ENCODE measurements at regions not wholly inside any gene's neighbourhood (a gene's known extent, or its start where the extent isn't known, plus 50 kb on each side); places are given as distances from the start of the nearest gene placed in this dataset.

DNA sequence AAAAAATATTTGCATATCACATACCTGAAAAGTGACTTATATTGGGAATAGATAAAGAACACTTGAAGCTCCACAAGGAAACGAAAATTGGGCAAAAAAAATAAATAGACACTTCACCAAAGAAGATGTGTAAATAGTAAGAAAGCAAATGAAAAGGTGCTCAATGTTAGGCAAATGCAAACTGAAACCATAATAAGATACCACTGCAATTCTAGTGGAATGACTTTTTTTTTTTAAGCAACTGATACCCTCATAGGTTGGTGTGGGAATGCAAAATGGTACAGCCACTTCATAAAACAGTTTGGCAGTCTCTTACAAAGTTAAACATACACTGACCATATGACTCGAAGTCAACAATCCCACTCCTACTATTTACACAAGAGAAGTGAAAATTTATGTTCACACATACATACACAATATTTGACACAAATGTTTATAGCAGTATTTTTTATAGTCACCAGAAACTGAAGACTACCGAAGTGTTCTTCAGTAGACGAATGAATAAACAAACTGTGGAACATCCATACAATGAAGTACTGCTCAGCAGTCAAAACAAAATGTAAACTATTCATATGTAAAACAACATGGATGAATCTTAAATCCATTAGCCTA lies 176.3 kb downstream of the ZMAT3 start:
- no peak for DNase-seq (ENCODE audit: low read depth)
- TF ChIP-seq, protein P1, sequence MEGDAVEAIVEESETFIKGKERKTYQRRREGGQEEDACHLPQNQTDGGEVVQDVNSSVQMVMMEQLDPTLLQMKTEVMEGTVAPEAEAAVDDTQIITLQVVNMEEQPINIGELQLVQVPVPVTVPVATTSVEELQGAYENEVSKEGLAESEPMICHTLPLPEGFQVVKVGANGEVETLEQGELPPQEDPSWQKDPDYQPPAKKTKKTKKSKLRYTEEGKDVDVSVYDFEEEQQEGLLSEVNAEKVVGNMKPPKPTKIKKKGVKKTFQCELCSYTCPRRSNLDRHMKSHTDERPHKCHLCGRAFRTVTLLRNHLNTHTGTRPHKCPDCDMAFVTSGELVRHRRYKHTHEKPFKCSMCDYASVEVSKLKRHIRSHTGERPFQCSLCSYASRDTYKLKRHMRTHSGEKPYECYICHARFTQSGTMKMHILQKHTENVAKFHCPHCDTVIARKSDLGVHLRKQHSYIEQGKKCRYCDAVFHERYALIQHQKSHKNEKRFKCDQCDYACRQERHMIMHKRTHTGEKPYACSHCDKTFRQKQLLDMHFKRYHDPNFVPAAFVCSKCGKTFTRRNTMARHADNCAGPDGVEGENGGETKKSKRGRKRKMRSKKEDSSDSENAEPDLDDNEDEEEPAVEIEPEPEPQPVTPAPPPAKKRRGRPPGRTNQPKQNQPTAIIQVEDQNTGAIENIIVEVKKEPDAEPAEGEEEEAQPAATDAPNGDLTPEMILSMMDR (IDR thresholded peaks at IDR 0.05; ENCODE audit: low read depth, low read length) = no peak
- TF ChIP-seq MYC (IDR thresholded peaks at IDR 0.05; ENCODE audit: low read depth, low read length) (no peak), POLR2A (IDR thresholded peaks at IDR 0.05; ENCODE audit: extremely low read depth, insufficient read length) (no peak)
- TF ChIP-seq, protein P2, sequence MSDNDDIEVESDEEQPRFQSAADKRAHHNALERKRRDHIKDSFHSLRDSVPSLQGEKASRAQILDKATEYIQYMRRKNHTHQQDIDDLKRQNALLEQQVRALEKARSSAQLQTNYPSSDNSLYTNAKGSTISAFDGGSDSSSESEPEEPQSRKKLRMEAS (IDR thresholded peaks at IDR 0.05; ENCODE audit: low read depth, low read length) = no peak
- H3K4me3 ChIP-seq (ENCODE audit: low read depth, low read length) = no peak overlapping the region
